Choroid plexus epithelial cell (primary cell): ENCODE measurements at regions not wholly inside any gene's neighbourhood (a gene's known extent, or its start where the extent isn't known, plus 50 kb on each side); places are given as distances from the start of the nearest gene placed in this dataset.

Source experiments
- DNase-seq: peaks from one replicate; pipeline ENCODE4 v3.0.0-alpha.2; 2010; ENCODE audit warnings: low read depth
- H3K4me3 ChIP-seq: 2 replicates; pipeline ENCODE4 v1.5.1; 2011; ENCODE audit warnings: low read depth, mild to moderate bottlenecking, control low read depth, low read length, moderate library complexity
- TF ChIP-seq, protein P1 (sequence below): conservative IDR thresholded peaks from 2 replicates; pipeline ENCODE4 v1.5.1; 2011; ENCODE audit warnings: low read depth, mild to moderate bottlenecking, control low read depth, inconsistent platforms, low read length, moderate library complexity

- TF ChIP-seq, protein P1, sequence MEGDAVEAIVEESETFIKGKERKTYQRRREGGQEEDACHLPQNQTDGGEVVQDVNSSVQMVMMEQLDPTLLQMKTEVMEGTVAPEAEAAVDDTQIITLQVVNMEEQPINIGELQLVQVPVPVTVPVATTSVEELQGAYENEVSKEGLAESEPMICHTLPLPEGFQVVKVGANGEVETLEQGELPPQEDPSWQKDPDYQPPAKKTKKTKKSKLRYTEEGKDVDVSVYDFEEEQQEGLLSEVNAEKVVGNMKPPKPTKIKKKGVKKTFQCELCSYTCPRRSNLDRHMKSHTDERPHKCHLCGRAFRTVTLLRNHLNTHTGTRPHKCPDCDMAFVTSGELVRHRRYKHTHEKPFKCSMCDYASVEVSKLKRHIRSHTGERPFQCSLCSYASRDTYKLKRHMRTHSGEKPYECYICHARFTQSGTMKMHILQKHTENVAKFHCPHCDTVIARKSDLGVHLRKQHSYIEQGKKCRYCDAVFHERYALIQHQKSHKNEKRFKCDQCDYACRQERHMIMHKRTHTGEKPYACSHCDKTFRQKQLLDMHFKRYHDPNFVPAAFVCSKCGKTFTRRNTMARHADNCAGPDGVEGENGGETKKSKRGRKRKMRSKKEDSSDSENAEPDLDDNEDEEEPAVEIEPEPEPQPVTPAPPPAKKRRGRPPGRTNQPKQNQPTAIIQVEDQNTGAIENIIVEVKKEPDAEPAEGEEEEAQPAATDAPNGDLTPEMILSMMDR: no peak
- H3K4me3 ChIP-seq: no peak overlapping the region
- no peak for DNase-seq
Measured at GRCh38 chr21:16978309-16978895, 534.4 kb upstream of the CXADR start.

DNA sequence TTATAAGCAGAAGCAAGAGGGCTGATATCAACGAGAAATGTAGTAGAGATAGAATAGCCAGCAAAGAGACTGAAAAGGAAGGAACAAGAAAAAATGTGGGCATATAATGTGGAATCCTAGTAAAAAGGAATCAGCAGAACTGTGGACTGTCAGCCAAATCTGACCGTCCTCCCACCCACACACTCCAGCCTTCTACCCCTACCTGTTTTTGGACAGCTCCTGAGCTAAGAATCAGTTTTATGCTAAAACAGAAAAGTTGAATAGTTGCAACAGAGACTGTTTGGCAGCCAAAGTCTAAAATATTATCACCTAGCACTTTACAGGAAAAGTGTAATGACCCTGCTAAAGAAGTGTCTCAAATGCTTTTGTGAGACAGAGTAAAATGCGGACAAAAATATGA, 533.3 kb upstream of the CXADR start:
- no peak for DNase-seq
- H3K4me3 ChIP-seq: no peak overlapping the region
- TF ChIP-seq, protein P1: no peak

DNA sequence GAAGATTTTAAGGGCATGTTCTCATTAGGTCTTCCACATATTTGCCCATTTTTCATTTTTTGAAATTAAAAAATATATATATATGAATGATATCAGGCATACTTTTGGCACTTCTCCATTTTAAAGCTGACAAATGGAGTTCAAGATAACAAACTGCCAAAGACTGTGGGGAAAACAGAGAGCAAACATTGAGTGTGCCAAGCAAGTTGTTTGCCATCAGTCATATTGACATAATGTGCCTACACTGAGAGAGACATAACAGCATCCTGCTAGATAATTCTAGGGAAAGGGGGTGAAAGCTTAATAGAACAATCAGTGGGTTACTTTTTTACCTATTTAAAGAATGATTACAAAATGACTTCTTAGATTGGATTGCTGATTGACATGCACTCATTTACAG, 529.4 kb upstream of the CXADR start:
- TF ChIP-seq, protein P1: no peak
- no peak for DNase-seq
- no peak overlapping the region for H3K4me3 ChIP-seq

DNA sequence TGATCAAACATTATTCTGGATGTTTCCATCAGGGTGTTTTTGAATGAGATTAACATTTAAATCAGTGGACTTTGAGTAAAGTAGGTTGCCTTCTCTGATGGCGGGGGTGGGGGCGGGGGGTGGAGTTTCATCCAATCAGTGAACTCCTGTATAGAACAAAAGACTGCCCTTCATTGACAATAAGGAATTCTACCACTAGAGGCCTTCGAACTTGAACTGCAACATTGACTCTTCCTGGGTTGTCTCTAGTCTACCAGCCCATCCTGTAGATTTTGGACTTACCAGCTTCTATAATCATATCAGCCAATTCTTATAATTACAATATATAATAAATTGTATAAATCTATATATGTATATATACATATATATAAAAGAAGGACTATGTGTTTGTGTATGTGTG, 520.4 kb upstream of the CXADR start:
- TF ChIP-seq, protein P1: no peak
- DNase-seq: no peak
- H3K4me3 ChIP-seq: no peak overlapping the region

- TF ChIP-seq, protein P1: no peak
- no peak for DNase-seq
- no peak overlapping the region for H3K4me3 ChIP-seq
Measured at GRCh38 chr21:16993416-16994038, 519.3 kb upstream of the CXADR start.

DNA sequence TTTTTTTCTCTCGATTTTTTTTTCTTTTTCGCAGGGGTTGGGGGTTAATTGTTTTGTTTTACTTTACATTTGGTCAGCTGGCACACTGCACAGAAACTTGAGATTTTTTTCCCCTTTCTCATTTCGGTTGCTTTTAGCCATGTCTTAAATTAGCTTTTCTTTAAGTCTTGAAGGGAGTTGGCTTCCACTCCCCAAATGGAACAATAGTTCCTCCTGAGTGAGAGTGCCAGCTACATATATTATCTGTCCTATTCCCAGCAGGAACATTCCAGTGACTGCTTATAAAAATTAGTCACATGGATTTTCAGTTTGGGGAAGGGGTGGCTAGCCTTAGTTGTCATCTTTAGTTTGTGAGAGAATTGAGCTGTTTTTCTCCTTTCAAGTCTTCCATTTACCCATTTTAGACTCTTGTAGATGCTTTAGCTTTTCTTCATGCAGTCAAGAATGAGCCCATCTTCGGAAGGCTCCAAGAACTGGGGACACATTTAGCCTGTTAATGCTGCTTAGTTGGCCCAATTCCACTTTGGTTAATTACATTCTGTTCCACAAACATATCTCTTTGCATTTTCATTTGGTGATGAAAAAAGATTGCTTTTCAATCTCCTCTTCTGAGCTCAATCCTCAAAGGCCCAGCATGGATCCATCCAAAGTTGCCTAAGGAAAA, 510.1 kb upstream of the CXADR start:
- DNase-seq: no peak
- TF ChIP-seq, protein P1: no peak
- H3K4me3 ChIP-seq: no peak overlapping the region

- H3K4me3 ChIP-seq: no peak overlapping the region
- TF ChIP-seq, protein P1: no peak
- DNase-seq: peak; percentile 51
Measured at GRCh38 chr21:17003258-17003615, 509.6 kb upstream of the CXADR start.
